ENCODE measurements at regions not wholly inside any gene's neighbourhood (a gene's known extent, or its start where the extent isn't known, plus 50 kb on each side); places are given as distances from the start of the nearest gene placed in this dataset.
A peak's percentile ranks its signal among the peaks of the same experiment; 100 is the strongest.
"Not testable (repeated sequence)": the region's sequence is repeated elsewhere in the genome, so short reads cannot be mapped to it uniquely, and the experiment has no call there.

DNA sequence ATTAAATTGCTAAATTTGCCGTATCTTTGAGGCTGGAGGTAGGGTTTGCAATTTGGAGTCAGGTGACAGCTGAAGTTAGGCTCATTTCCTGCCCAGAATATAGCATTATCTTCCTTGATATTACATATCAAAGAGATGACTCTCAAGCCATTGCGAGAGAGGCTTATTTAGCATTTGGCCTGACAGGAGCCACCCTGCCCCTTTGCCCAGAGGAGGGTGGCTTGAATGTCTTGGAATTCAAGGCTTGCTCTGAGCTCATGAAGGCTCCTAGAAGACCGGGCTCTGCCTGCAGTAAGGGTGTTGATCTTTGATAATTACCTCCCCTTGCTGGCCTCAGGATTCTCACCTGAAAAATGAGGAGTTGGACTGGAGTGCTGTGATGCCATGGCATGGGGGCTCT lies 251.4 kb upstream of the C2CD4B start:
- Histone ChIP-seq H2AFZ (ENCODE audit: low read depth, low read length) (no peak overlapping the region), H3K4me2 (ENCODE audit: low read length) (no peak overlapping the region), H4K20me1 (ENCODE audit: insufficient read depth, low read length) (peaks cover 18% of the 10 kb centered on the region), H3K27me3 (ENCODE audit: insufficient read depth, low read length) (no peaks in the 10 kb centered on the region), H3K27ac (ENCODE audit: low read depth, low read length) (no peak overlapping the region), H3K36me3 (ENCODE audit: insufficient read depth, low read length) (no peaks in the 10 kb centered on the region), H3K9ac (ENCODE audit: low read length) (no peak overlapping the region), H3K9me3 (ENCODE audit: insufficient read depth, low read depth, low read length) (no peaks in the 10 kb centered on the region), H3K4me3 (ENCODE audit: insufficient read depth, low read depth, low read length) (no peak overlapping the region), H3K79me2 (ENCODE audit: insufficient read depth, low read length) (peaks cover 2% of the 10 kb centered on the region), H3K4me1 (ENCODE audit: insufficient read depth, low read length) (peaks cover 13% of the 10 kb centered on the region)
- FAIRE-seq (no peak), DNase-seq (ENCODE audit: low read depth) (no peak)
- TF ChIP-seq EZH2 (IDR thresholded peaks at IDR 0.05; ENCODE audit: insufficient read depth, low read length): no peak
- TF ChIP-seq, protein P1, sequence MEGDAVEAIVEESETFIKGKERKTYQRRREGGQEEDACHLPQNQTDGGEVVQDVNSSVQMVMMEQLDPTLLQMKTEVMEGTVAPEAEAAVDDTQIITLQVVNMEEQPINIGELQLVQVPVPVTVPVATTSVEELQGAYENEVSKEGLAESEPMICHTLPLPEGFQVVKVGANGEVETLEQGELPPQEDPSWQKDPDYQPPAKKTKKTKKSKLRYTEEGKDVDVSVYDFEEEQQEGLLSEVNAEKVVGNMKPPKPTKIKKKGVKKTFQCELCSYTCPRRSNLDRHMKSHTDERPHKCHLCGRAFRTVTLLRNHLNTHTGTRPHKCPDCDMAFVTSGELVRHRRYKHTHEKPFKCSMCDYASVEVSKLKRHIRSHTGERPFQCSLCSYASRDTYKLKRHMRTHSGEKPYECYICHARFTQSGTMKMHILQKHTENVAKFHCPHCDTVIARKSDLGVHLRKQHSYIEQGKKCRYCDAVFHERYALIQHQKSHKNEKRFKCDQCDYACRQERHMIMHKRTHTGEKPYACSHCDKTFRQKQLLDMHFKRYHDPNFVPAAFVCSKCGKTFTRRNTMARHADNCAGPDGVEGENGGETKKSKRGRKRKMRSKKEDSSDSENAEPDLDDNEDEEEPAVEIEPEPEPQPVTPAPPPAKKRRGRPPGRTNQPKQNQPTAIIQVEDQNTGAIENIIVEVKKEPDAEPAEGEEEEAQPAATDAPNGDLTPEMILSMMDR (IDR thresholded peaks at IDR 0.05; ENCODE audit: insufficient read depth, low read depth, low read length): no peak
- peaks cover 5% of the 10 kb centered on the region for H3K36me3 Mint-ChIP-seq (ENCODE audit: low read depth, unreplicated experiment)
- H3K27ac Mint-ChIP-seq (ENCODE audit: unreplicated experiment): no peak overlapping the region
- H3K4me1 Mint-ChIP-seq (ENCODE audit: low read depth, unreplicated experiment): peaks cover 13% of the 10 kb centered on the region
- H3K4me3 Mint-ChIP-seq (ENCODE audit: unreplicated experiment): peak overlapping the region; percentile 20
- H3K27me3 Mint-ChIP-seq (ENCODE audit: low read depth, unreplicated experiment): no peaks in the 10 kb centered on the region
- H3K9me3 Mint-ChIP-seq (ENCODE audit: unreplicated experiment): no peaks in the 10 kb centered on the region

DNA sequence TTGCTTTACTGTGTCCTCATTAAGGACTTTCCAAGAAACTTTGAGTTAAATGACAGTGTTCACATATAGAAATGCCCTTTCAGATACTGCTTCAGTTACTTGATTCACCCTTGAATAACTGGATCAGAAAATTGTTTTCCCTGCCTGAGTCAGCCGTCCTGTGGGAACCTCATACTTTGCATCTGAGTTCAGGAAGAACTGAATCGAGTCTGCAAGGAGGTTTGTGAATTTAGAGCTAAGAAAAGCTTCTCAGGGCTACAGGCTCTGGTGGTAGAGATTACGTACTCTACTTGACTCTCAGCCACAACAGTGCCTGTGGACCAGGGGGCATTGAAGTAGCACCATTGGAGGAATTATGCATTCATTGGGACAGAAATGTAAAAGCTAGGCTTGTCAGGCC lies 252.4 kb upstream of the C2CD4B start:
- Mint-ChIP-seq H3K4me1 (ENCODE audit: low read depth, unreplicated experiment) (peaks cover 13% of the 10 kb centered on the region), H3K9me3 (ENCODE audit: unreplicated experiment) (no peaks in the 10 kb centered on the region), H3K4me3 (ENCODE audit: unreplicated experiment) (no peak overlapping the region), H3K36me3 (ENCODE audit: low read depth, unreplicated experiment) (peaks cover 4% of the 10 kb centered on the region), H3K27me3 (ENCODE audit: low read depth, unreplicated experiment) (no peaks in the 10 kb centered on the region), H3K27ac (ENCODE audit: unreplicated experiment) (no peak overlapping the region)
- Histone ChIP-seq H4K20me1 (ENCODE audit: insufficient read depth, low read length) (peaks cover 12% of the 10 kb centered on the region), H2AFZ (ENCODE audit: low read depth, low read length) (peak overlapping the region; percentile 0), H3K79me2 (ENCODE audit: insufficient read depth, low read length) (peaks cover 2% of the 10 kb centered on the region), H3K9ac (ENCODE audit: low read length) (no peak overlapping the region), H3K9me3 (ENCODE audit: insufficient read depth, low read depth, low read length) (no peaks in the 10 kb centered on the region), H3K4me2 (ENCODE audit: low read length) (peak overlapping the region; percentile 50), H3K27me3 (ENCODE audit: insufficient read depth, low read length) (no peaks in the 10 kb centered on the region), H3K36me3 (ENCODE audit: insufficient read depth, low read length) (no peaks in the 10 kb centered on the region), H3K4me1 (ENCODE audit: insufficient read depth, low read length) (peaks cover 13% of the 10 kb centered on the region), H3K4me3 (ENCODE audit: insufficient read depth, low read depth, low read length) (no peak overlapping the region), H3K27ac (ENCODE audit: low read depth, low read length) (no peak overlapping the region)
- DNase-seq (ENCODE audit: low read depth): peak; percentile 40
- TF ChIP-seq, protein P1 (IDR thresholded peaks at IDR 0.05; ENCODE audit: insufficient read depth, low read depth, low read length): no peak
- peak; percentile 73 for FAIRE-seq

DNA sequence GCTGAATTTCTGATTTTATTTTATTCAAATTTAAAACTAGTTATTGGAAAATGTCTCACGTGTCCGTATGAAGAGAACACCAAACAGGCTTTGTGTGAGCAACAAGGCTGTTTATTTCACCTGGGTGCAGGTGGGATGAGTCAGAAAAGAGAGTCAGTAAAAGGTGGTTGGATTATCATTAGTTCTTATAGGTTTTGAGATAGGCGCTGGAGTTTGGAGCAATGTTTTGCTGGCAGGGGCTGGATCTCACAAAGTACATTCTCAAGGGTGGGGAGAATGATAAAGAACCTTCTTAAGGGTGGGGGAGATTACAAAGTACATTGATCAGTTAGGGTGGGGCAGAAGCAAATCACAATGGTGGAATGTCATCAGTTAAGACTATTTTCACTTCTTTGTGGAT lies 253.4 kb upstream of the C2CD4B start:
- not testable (repeated sequence) for H3K27ac ChIP-seq (ENCODE audit: low read depth, low read length); H3K36me3 ChIP-seq (ENCODE audit: insufficient read depth, low read length); H3K27me3 ChIP-seq (ENCODE audit: insufficient read depth, low read length); H2AFZ ChIP-seq (ENCODE audit: low read depth, low read length); H3K27ac Mint-ChIP-seq (ENCODE audit: unreplicated experiment); H3K9me3 Mint-ChIP-seq (ENCODE audit: unreplicated experiment); FAIRE-seq; H3K4me2 ChIP-seq (ENCODE audit: low read length); H3K79me2 ChIP-seq (ENCODE audit: insufficient read depth, low read length); DNase-seq (ENCODE audit: low read depth); H3K36me3 Mint-ChIP-seq (ENCODE audit: low read depth, unreplicated experiment); H3K9ac ChIP-seq (ENCODE audit: low read length); H3K4me3 Mint-ChIP-seq (ENCODE audit: unreplicated experiment); H3K9me3 ChIP-seq (ENCODE audit: insufficient read depth, low read depth, low read length); H3K27me3 Mint-ChIP-seq (ENCODE audit: low read depth, unreplicated experiment); H4K20me1 ChIP-seq (ENCODE audit: insufficient read depth, low read length); H3K4me3 ChIP-seq (ENCODE audit: insufficient read depth, low read depth, low read length)
- H3K4me1 ChIP-seq (ENCODE audit: insufficient read depth, low read length): peaks cover 13% of the 10 kb centered on the region
- H3K4me1 Mint-ChIP-seq (ENCODE audit: low read depth, unreplicated experiment): peaks cover 13% of the 10 kb centered on the region
